GM12872 (cell line): ENCODE measurements at regions not wholly inside any gene's neighbourhood (a gene's known extent, or its start where the extent isn't known, plus 50 kb on each side); places are given as distances from the start of the nearest gene placed in this dataset.

Experiments used
- CTCF ChIP-seq: IDR thresholded peaks from 3 replicates; pipeline ENCODE4 v1.5.1; 2011; ENCODE audit warnings: low read depth, mild to moderate bottlenecking, low read length, moderate library complexity; ENCODE audit not compliant: insufficient read depth

GRCh38 chr9:78682216-78682615, 385.3 kb downstream of the PSAT1 start:
- TF ChIP-seq CTCF = no peak

- no peak for TF ChIP-seq CTCF
Observed at GRCh38 chr9:78685471-78685870, 388.5 kb downstream of the PSAT1 start.

- no peak for TF ChIP-seq CTCF
Observed at GRCh38 chr9:78688796-78689195, 391.9 kb downstream of the PSAT1 start.

GRCh38 chr9:78691542-78691941, 394.6 kb downstream of the PSAT1 start:
- no peak for TF ChIP-seq CTCF

- TF ChIP-seq CTCF = no peak
Observed at GRCh38 chr9:78692871-78693270, 395.9 kb downstream of the PSAT1 start.

- no peak for TF ChIP-seq CTCF
Observed at GRCh38 chr9:78694974-78695373, 398.0 kb downstream of the PSAT1 start.

GRCh38 chr9:78695519-78695918, 398.6 kb downstream of the PSAT1 start:
- TF ChIP-seq CTCF = no peak

- no peak for TF ChIP-seq CTCF
Observed at GRCh38 chr9:78697618-78698017, 400.7 kb downstream of the PSAT1 start.
